GM12873 (cell line): ENCODE measurements at regions not wholly inside any gene's neighbourhood (a gene's known extent, or its start where the extent isn't known, plus 50 kb on each side); places are given as distances from the start of the nearest gene placed in this dataset.

Experiments
- TF ChIP-seq, protein P1 (sequence below): IDR thresholded peaks from 2 replicates; pipeline ENCODE4 v1.5.1; 2012; ENCODE audit warnings: low read depth, mild to moderate bottlenecking, moderate library complexity, low read length, control low read depth; ENCODE audit not compliant: insufficient read depth; ENCODE audit errors: missing control alignments

DNA sequence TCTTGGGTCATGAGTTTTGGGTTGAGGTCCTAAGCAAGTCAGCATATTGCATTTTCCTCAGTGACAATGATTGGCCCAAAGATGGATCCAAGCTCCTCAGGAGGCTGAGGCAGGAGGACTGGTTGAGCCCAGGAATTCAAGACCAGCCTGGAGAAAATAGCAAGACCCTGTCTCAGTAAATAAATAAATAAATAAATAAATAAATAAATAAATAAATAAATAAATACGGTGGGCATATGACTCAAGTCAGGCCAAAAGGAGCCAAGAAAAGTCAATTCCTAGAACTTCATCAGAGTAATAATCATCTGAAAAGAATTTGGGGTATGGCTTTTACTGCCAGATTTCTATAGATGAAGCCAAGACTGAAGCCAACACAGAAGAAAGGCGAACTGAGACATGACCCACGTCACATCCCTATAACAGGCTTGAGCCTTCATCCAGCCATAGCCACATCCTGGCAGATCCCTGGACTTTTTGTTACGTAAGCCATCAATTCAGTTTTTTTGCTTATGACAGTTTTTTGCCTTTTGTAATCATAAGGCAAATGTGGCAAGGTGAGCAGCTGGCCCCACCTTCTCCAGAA lies 88.5 kb upstream of the NFASC start:
- TF ChIP-seq, protein P1, sequence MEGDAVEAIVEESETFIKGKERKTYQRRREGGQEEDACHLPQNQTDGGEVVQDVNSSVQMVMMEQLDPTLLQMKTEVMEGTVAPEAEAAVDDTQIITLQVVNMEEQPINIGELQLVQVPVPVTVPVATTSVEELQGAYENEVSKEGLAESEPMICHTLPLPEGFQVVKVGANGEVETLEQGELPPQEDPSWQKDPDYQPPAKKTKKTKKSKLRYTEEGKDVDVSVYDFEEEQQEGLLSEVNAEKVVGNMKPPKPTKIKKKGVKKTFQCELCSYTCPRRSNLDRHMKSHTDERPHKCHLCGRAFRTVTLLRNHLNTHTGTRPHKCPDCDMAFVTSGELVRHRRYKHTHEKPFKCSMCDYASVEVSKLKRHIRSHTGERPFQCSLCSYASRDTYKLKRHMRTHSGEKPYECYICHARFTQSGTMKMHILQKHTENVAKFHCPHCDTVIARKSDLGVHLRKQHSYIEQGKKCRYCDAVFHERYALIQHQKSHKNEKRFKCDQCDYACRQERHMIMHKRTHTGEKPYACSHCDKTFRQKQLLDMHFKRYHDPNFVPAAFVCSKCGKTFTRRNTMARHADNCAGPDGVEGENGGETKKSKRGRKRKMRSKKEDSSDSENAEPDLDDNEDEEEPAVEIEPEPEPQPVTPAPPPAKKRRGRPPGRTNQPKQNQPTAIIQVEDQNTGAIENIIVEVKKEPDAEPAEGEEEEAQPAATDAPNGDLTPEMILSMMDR = no peak

DNA sequence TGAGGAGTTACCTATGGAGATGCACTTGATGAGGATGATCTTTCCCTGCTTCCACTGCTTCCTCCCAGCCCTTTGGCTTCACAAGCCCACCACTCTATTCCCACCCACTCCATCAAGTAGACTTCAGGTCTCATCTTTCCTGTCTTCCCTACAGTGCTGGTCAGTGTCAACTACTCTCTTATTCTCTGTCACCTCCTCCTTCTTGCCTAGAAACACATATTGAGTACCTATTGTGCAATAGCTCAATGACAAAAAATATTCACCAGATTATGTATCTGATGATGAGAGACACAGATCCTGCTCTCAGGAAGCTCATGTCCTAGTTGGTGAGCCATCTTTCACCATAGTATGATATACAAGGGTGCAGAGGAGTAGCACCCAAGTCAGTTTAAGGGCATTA lies 82.2 kb upstream of the NFASC start:
- TF ChIP-seq, protein P1 = no peak

DNA sequence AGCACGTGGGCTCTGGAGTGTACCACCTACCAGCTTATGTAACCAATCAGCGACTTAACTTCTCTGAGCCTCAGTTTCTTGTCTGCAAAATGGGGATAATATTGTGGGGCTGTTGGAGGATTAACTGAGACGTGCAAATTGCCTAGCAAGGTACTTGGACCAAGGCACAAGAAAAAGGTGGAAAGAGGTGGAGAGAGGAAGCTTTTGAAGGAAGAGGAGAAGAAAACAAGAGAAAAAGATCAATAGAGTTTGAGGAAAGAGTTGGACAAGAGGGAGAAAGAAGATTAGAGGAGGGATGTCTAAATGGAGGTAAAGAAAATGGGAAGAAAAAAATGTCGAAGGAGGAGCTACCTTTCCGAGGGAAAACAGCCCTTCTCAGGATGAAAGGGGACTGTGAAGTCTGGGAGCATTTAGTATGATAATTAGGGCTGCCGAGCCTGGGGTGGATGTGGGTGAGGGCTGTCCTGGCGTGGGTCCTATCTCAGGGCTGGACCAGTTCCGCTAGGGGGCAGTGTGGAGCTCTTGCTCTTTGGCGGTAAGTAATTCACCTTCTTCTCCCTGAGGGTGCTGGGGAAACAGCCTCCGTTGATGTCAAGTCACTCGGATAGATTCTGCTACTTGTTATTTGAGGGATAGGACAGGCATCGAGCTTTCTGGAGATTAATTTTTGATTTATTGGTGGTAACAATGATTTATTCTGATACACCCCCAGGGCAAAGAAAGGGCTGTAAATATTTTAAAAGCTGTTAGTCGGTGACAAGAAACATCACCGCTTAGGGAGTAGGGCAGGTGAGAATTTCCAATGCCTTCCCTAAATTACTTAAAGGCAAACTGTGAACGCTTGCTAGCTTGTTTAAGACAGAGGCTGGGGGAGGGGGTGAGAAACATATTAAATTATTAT lies 79.0 kb upstream of the NFASC start:
- TF ChIP-seq, protein P1 = peak; percentile 91

DNA sequence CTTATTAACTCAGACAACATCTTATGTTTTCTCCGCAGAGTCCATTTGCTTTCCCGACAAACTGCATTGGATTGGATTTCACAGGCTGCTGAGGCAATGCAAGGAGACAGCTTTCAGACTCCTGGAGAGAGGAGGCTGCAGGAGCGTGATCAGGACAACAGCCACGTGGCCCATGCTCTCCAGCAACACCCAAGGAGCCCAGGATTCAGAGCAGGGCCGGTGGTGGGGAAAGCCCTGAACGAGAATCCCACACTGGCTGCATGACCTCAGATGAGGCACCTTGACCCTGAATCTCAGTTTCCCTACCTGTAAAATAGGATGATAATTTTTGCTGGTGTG lies 78.3 kb upstream of the NFASC start:
- TF ChIP-seq, protein P1 = no peak

DNA sequence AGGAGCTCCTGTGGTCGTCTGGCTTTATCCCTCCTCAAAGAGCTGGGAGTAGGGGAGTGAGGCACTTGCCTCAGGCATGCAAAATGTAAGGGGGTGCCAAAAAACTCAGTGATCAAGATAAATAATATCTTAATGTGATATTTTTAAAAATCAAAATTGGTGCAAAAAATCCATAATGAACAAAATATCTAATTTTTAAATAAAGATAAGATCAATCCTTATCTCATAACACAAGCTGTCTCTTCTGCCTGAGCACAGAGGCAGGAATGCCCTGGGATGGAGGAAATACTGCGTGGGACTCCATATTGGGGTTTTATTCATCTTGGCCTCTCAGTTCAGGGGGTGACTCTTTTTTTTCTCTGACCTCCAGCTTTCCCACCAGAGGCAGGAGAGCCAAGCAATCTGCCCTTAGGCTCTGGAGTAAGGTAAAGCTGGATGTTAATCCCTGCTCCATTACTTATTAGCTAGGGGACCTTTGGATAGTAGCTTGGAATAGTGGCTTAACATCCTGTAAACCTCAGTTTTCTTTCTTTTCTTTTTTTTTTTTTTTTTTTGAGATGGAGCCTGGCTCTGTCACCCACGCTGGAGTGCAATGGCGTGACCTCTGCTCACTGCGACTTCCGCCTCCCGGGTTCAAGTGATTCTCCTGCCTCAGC lies 77.3 kb upstream of the NFASC start:
- TF ChIP-seq, protein P1 = no peak

DNA sequence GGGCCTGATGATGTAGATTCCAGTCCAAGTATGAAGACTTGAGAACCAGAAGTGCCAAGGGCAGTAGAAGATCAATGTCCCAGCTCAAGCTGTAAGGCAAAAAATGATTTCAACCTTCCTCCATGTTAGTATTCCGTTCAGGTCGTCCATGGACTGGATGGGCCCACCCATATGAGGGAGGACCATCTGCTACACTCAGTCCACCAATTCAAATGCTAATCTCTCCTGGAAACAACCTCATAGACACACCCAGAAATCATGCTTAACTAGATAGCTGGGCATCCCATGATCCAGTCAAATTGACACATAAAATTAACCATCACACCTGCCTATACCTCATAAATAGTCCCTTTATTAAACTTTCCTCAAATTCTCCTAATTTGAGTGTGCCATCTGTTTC lies 73.3 kb upstream of the NFASC start:
- TF ChIP-seq, protein P1 = no peak

DNA sequence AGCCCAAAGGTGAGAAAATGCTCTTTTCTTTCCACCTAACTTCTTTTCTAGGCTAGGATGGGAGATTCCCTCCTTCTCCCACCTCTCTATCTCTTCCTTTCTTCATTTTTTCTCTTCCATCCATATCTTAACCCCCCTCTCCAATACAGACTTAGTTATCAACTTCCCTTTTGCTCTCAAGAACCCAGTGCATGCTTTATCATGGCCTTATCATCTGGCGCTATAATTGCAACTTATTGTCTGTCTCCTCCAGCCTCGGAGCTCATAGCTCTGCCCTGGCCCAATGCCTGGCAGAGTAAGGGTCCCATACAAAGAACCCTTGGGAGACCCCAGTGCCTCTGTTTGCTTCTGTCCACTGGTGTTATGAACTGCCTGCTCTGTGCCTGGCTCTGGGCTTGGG lies 71.0 kb upstream of the NFASC start:
- TF ChIP-seq, protein P1 = no peak
